ENCODE measurements at regions not wholly inside any gene's neighbourhood (a gene's known extent, or its start where the extent isn't known, plus 50 kb on each side); places are given as distances from the start of the nearest gene placed in this dataset.

GRCh38 chr2:18312818-18313217 is 247.6 kb downstream of the RDH14 start:
- ChIA-PET CTCF (interaction anchor here (1.0 kb wide), 1 partner anchor 90 kb away, joined by 3 read pairs; no protein-coding TSS in a partner anchor), POLR2A (ENCODE audit: unreplicated experiment) (no interaction called here)
- TF ChIP-seq CHD1 (IDR thresholded peaks at IDR 0.05; ENCODE audit: low read depth, low read length) (no peak), ELK1 (IDR thresholded peaks at IDR 0.05; ENCODE audit: borderline replicate concordance, low read depth, low read length) (no peak), FOS (IDR thresholded peaks at IDR 0.05; ENCODE audit: low read depth, low read length) (no peak), BHLHE40 (IDR thresholded peaks at IDR 0.05; ENCODE audit: low read depth, low read length) (no peak), SMC3 (IDR thresholded peaks at IDR 0.05; ENCODE audit: low read depth, low read length) (no peak), RFX5 (IDR thresholded peaks at IDR 0.05; ENCODE audit: low read depth, low read length) (no peak), RCOR1 (IDR thresholded peaks at IDR 0.05; ENCODE audit: insufficient replicate concordance, low read length) (no peak)
- Histone ChIP-seq H2BK5ac (ENCODE audit: low read depth, low read length, poor library complexity, severe bottlenecking) (no peak overlapping the region), H3K9ac (ENCODE audit: low read depth, low read length) (no peak overlapping the region), H3K4me3 (ENCODE audit: insufficient read depth, low read depth, low read length) (no peak overlapping the region), H2AK5ac (ENCODE audit: low read depth, low read length) (no peak overlapping the region), H3K36me3 (ENCODE audit: control insufficient read depth, insufficient read depth, low read length) (no peaks in the 10 kb centered on the region), H3K14ac (replicated peaks; ENCODE audit: low read depth, low read length) (no peak overlapping the region), H2BK20ac (ENCODE audit: low read depth, low read length) (no peak overlapping the region), H2BK15ac (ENCODE audit: low read depth, low read length) (no peak overlapping the region), H3K4me2 (ENCODE audit: low read depth, low read length) (no peak overlapping the region), H3K27me3 (ENCODE audit: control insufficient read depth, insufficient read depth, low read length) (no peaks in the 10 kb centered on the region), H4K20me1 (ENCODE audit: insufficient read depth, low read length) (no peaks in the 10 kb centered on the region), H3K4ac (ENCODE audit: low read depth, low read length) (no peak overlapping the region), H3K18ac (ENCODE audit: low read depth, low read length) (no peak overlapping the region), H3K9me3 (ENCODE audit: control insufficient read depth, insufficient read depth, low read length) (peaks cover 1% of the 10 kb centered on the region; the same call in 1 of the 2 replicates), H4K8ac (ENCODE audit: low read depth in 2 of 2, low read length in 2 of 2) (no peak overlapping the region), H2AK9ac (replicated peaks; ENCODE audit: low read depth, low read length, poor library complexity) (no peak overlapping the region), H4K5ac (ENCODE audit: low read depth, low read length) (no peak overlapping the region), H3K9me1 (ENCODE audit: insufficient read depth, low read length) (no peaks in the 10 kb centered on the region), H2BK120ac (ENCODE audit: low read depth, low read length) (no peak overlapping the region), H3K23ac (ENCODE audit: low read depth, low read length) (no peak overlapping the region), H3K79me1 (ENCODE audit: low read depth in 1 of 2, low read length in 2 of 2) (no peaks in the 10 kb centered on the region), H2AFZ (replicated peaks; ENCODE audit: low read length, poor library complexity) (no peak overlapping the region), H3K27ac (ENCODE audit: insufficient read depth, low read length) (no peak overlapping the region), H3K56ac (ENCODE audit: extremely low read depth, insufficient read depth, low read length) (no peak overlapping the region), H4K91ac (ENCODE audit: insufficient read depth, low read depth, low read length) (no peak overlapping the region; the same call in 1 of the 2 replicates), H3K4me1 (ENCODE audit: control insufficient read depth, insufficient read depth, low read length) (peaks cover 4% of the 10 kb centered on the region; the same call in 1 of the 2 replicates)
- WGBS, 2 experiments (ENCODE audit: extremely low coverage in 2 of 2, insufficient read length in 1 of 2), result no CpG with 5 or more reads among the region's 3 CpGs
- in situ Hi-C loops (cut with MboI; ENCODE audit: low sequenced_read_pairs) (no loop called here), dilution Hi-C loops (cut with HindIII; ENCODE audit: low sequenced_read_pairs, unreplicated experiment) (no loop called here), intact Hi-C loops (cut with micrococcal nuclease) (no loop called here)
- ATAC-seq (ENCODE audit: low read depth), result no peak
- no TSS peak for BruUV-seq (replicated peaks)
- DNase-seq, result no peak

Data from IMR-90 (cell line).